ENCODE measurements at regions not wholly inside any gene's neighbourhood (a gene's known extent, or its start where the extent isn't known, plus 50 kb on each side); places are given as distances from the start of the nearest gene placed in this dataset.

DNA sequence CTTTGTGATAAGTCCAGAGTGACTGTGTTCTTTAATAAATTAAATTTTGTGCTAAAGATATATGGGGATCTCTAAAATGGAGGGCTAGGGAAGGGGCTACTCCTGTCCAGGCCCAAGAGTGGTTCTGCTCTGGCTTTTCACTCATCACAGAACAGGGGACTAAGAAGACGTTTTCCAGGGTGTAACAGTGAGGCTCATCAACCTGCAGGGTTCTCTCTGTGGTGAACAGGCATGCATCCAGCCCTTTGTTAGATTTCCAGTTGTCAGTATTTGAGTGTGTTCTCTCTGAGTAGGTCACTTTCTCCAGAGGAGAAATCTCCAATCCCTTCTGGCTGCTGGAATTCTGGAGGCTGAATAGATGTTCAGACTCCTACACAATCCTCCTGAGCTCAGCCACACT is 408.9 kb downstream of the PLCL1 start:
- no peak for DNase-seq (ENCODE audit: low read depth)

DNA sequence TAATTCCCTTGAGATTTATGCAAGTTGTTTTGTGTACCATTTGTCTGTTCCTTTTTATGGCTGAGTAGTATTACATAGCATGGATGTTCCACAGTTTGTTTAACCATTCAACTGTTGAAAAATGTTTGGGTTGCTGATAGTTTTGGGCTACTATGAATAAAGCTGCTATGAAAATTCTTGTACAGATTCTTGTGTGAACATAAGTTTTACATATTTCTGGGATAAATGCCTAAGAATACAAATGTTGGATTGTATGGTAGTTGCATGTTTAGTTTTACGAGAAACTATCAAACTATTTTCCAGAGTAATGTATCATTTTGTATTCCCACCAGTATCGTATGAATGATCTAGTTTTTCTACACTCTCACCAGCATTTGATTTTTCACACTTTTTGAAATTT is 407.3 kb downstream of the PLCL1 start:
- DNase-seq (ENCODE audit: low read depth), result no peak

DNA sequence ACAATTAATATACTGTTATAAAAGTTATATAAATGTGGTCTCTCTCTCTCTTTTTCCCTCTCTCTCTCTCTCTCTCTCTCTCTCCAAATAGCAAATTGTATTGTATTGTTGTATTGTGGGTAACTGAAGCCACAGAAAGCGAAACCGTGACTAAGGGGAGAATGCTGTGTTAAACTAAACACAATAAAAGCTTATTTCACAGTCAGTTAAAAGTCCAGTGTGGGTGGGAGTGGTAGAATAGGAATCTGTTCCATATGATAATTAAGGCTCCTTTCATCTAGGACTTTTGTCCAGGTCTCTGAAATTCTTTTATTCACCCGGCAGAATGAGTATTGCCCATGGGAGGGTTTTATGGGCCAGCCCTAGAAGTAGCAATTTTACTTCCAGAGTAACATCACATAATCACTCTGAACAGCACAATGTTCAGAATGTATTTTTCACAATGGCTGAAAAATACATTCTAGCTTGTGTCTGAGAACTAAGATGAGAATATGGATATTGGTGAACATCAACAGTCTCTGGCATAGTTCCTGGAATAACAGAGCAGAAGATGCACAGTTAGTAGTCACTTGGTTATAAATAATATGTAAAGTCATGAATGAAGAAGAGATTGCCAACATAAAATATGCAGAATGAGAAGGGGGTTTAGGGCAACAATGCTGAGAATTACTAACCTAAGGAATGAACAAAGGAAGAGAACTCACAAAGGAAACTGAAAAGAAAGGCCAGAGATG is 399.1 kb downstream of the PLCL1 start:
- no peak for DNase-seq (ENCODE audit: low read depth)
